GM21360 (cell line): ENCODE measurements at regions not wholly inside any gene's neighbourhood (a gene's known extent, or its start where the extent isn't known, plus 50 kb on each side); places are given as distances from the start of the nearest gene placed in this dataset.
"Not testable (repeated sequence)": the region's sequence is repeated elsewhere in the genome, so short reads cannot be mapped to it uniquely, and the experiment has no call there.

Experiments used
- ATAC-seq: cut with Tn5 transposase; IDR thresholded peaks from one replicate; pipeline ENCODE4 v1.9.1; 2021; ENCODE audit warnings: mild to moderate bottlenecking, moderate library complexity; ENCODE audit not compliant: unreplicated experiment

DNA sequence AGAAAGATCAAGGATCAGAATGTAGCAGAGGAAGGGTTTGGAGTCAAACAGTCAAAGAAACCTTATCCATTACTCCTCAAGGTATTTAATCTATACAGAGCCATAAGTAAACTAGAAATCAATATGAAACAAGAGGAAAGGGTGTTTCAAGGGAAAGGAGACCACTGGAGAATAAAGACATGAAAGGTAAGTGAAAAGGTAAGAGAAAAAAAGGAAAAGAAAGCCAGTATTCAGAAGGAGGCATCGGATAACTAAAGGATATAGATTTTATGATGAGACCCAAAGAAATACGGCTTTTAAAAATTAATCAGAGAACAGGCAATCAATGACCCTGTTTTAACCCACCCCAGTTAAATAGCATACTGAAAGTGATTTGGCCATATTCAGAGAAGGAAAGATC is 438.7 kb upstream of the MIR17HG start:
- no peak for ATAC-seq

- ATAC-seq: no peak
Observed at GRCh38 chr13:90910018-90910639, 437.4 kb upstream of the MIR17HG start.

DNA sequence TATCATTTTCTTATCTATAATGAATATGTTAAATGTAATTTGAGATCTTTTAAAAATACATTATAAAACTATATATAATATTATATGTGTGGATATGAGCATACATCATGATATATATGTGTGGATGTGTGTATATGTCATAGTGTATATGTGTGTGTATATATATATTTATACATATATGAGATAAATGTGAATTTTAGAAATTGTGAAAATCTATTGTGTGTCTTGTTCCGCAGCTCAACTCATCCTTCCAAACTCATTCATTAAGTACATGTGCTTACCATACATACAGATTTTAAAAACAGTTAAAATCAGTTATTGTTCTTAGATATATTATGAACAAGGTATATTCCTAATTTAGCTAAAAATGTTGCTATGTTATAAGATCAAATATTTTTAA is 435.2 kb upstream of the MIR17HG start:
- no peak for ATAC-seq

DNA sequence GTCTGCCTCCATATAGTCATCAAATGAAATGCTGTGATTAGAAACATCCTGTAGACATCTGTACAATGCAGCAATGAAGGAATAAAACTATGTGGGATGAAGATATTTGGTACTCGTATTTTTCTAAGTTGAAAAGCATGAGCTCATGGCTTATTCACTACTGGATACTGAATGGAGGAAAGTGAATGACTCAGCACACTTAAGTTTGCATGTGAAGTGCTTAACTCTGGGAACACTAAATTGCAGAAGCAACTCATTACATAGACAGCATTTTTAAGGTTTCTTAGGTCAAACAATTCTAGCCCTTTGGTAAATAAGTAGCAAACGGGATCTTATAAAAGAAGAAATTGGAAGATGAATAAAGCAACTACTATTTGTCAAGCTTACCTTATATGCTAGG is 429.0 kb upstream of the MIR17HG start:
- ATAC-seq: no peak

GRCh38 chr13:90919153-90919552 is 428.3 kb upstream of the MIR17HG start:
- no peak for ATAC-seq

- no peak for ATAC-seq
Observed at GRCh38 chr13:90926459-90926858, 421.0 kb upstream of the MIR17HG start.

DNA sequence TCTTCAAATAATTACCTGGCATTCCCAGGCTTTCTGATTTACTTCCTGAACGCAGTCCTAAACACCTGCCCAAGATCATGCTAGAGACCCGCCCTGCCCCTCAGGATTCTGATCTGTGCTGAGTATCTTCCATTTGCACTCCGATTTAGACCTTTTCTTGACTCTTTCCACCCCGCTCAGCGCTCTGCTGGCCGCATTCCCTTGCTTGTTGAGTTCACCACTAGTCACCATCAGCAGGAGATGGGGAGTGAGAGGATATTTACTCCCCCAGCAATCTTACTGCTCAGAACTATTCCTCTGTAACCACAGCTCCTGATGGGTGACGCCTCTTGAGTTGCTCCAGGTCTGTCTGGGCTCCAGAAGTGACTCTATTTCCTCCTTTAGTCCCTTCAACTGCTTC is 419.4 kb upstream of the MIR17HG start:
- no peak for ATAC-seq

DNA sequence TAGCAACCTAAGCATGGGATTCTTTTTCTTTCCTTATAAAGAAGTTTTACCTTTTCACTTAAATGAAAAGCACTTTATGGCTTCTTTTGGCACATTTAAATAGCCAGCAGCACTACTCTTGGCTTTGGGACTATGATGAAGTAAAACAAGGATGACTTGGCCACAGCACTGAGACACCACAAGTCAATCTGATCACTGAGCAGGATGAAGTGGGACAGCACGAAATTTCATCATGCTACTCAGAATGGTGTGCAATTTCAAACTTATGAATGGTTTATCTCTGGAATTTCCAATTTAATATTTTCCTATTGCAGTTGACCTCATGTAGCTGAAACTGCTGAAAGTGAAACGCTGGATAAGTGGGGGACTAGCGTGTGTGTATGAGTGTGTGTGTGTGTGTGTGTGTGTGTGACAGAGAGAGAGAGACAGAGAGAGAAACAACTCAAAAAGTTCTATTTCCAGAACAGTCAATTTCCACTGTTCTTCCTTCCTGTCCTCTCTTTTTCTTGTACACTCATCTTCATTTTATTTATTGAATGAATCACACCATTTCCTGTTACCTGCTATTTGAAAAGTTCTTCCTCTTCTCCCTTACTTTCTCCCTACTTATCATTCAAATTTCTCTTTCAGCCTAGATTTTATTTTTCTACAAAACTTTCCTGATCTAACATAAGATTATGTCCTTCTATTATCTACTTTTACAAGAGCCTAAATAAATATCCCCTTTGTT is 414.2 kb upstream of the MIR17HG start:
- no peak for ATAC-seq

GRCh38 chr13:90934741-90935140 is 412.7 kb upstream of the MIR17HG start:
- ATAC-seq: no peak

- ATAC-seq: no peak
Observed at GRCh38 chr13:90938848-90939247, 408.6 kb upstream of the MIR17HG start.

- no peak for ATAC-seq
Observed at GRCh38 chr13:90943946-90944345, 403.5 kb upstream of the MIR17HG start.

GRCh38 chr13:90945146-90945545 is 402.3 kb upstream of the MIR17HG start:
- not testable (repeated sequence) for ATAC-seq

- ATAC-seq: not testable (repeated sequence)
Observed at GRCh38 chr13:90946125-90946524, 401.4 kb upstream of the MIR17HG start.

GRCh38 chr13:90947976-90948375 is 399.5 kb upstream of the MIR17HG start:
- ATAC-seq: no peak

- no peak for ATAC-seq
Observed at GRCh38 chr13:90950160-90950559, 397.3 kb upstream of the MIR17HG start.

- ATAC-seq: no peak
Observed at GRCh38 chr13:90951663-90952062, 395.8 kb upstream of the MIR17HG start.

DNA sequence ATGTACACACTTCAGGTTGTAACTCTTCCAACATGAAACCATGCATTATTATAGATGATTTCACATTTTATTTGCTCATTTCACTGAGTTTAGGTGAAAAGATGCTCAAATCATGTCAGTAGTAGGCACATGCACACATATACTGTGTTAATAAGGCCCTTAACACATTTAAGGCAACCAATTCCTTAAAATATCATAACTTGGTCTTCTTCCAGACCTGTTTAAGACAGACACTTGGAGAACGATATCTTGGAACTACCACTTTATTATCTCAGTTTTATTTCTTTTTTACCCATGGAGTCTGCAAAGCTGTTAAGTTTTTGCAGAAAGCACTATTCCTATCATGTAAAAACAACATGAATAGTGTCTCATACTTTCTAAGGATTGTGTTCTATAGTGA is 395.2 kb upstream of the MIR17HG start:
- no peak for ATAC-seq

GRCh38 chr13:90954605-90955195 is 392.8 kb upstream of the MIR17HG start:
- no peak for ATAC-seq

DNA sequence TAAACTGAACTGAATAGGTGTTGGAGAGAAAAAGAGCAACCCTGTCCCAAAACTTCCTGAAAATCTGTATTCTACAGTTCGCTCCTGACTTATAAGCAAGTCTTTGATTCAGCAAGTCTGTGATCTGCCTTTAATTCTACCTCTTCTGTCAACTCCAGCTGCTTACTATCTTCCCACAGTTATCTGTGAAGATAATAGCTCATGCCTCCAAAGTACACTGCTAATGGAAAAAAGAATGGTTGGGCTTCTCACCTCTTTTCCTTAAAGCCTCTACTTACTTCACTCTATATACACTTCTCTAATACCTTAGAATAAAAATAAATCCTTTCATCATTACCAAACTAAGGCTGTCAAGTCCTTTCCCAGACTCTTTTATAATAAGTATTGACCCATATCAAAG is 391.5 kb upstream of the MIR17HG start:
- ATAC-seq: no peak

DNA sequence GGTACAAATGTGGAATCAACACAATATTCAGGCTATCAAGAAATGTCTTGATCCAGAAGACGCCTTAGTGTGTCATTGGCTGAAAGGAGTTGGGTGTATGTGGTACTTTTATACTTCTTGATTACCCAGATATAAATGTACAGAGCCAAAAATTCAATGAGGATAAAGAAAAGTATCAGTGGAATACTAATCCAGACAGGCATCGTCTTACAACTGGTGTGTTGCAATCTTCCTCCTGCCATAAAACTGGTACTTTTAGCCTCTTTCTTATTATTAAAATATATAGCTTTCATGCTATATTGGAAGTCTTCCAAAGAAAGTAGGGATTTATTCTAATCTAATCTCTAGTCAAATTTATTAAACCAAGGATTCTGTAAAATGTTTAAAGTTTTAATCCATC is 388.6 kb upstream of the MIR17HG start:
- no peak for ATAC-seq

- ATAC-seq: no peak
Observed at GRCh38 chr13:90968166-90968904, 379.2 kb upstream of the MIR17HG start.
